Neural cell (in vitro differentiated cells): ENCODE measurements at regions not wholly inside any gene's neighbourhood (a gene's known extent, or its start where the extent isn't known, plus 50 kb on each side); places are given as distances from the start of the nearest gene placed in this dataset.

ENCODE experiments used
- H2AFZ ChIP-seq: fragments of 200-600, 300-800 bp; sonication (generic), shearing (Covaris generic); 2 replicates; pipeline ENCODE4 v1.6.0; 2014; ENCODE audit warnings: low read depth, mild to moderate bottlenecking, antibody characterized with exemption, low read length, moderate library complexity
- H3F3A ChIP-seq: fragments of 200-600 bp; shearing (Covaris generic); 2 replicates; pipeline ENCODE4 v1.6.1; 2016; ENCODE audit warnings: mild to moderate bottlenecking, moderate library complexity, mixed read lengths, antibody characterized with exemption, low read length; ENCODE audit not compliant: insufficient read depth, poor library complexity, severe bottlenecking
- H3K27ac ChIP-seq: fragments of 200-600, 300-800 bp; sonication (generic), shearing (Covaris generic); 2 replicates; pipeline ENCODE4 v1.5.1; 2014; ENCODE audit warnings: mild to moderate bottlenecking, low read length, moderate library complexity
- H3K27me3 ChIP-seq: fragments of 300-800, 200-600 bp; sonication (generic), shearing (Covaris generic); 2 replicates; pipeline ENCODE4 v1.6.0; 2014; ENCODE audit warnings: mild to moderate bottlenecking, low read depth, low read length, moderate library complexity; ENCODE audit not compliant: insufficient read depth
- H3K36me3 ChIP-seq: fragments of 300-800, 200-600 bp; sonication (generic), shearing (Covaris generic); 2 replicates; pipeline ENCODE4 v1.5.1; 2014; ENCODE audit warnings: mild to moderate bottlenecking, antibody characterized with exemption, low read length, moderate library complexity; ENCODE audit not compliant: insufficient read depth
- H3K4me2 ChIP-seq: fragments of 300-800, 200-600 bp; sonication (generic), shearing (Covaris generic); 2 replicates; pipeline ENCODE4 v1.6.0; 2014; ENCODE audit warnings: mild to moderate bottlenecking, low read length
- H3K4me3 ChIP-seq: fragments of 300-800, 200-600 bp; sonication (generic), shearing (Covaris generic); 2 replicates; pipeline ENCODE4 v1.5.1; 2014; ENCODE audit warnings: mild to moderate bottlenecking, low read length, moderate library complexity
- H3K79me2 ChIP-seq: fragments of 200-600 bp; shearing (Covaris generic); replicated peaks from 2 replicates; pipeline ENCODE4 v1.6.0; 2014; ENCODE audit warnings: mild to moderate bottlenecking, low read length, moderate library complexity; ENCODE audit not compliant: insufficient read depth
- H3K9ac ChIP-seq: fragments of 300-800, 200-600 bp; sonication (generic), shearing (Covaris generic); 2 replicates; pipeline ENCODE4 v1.6.1; 2016; ENCODE audit warnings: mild to moderate bottlenecking, low read length, mixed read lengths
- H3K9me2 ChIP-seq: fragments of 200-600 bp; shearing (Covaris generic); 2 replicates; pipeline ENCODE4 v1.6.1; 2016; ENCODE audit warnings: mild to moderate bottlenecking, low read length, mixed read lengths; ENCODE audit not compliant: insufficient read depth
- H3K9me3 ChIP-seq: fragments of 200-600, 300-800 bp; sonication (generic), shearing (Covaris generic); 2 replicates; pipeline ENCODE4 v1.6.1; 2016; ENCODE audit warnings: mild to moderate bottlenecking, mixed run types, low read length, moderate library complexity, mixed read lengths
- H4K20me1 ChIP-seq: fragments of 200-600 bp; shearing (Covaris generic); 2 replicates; pipeline ENCODE4 v1.6.1; 2016; ENCODE audit warnings: mild to moderate bottlenecking, mixed run types; ENCODE audit not compliant: insufficient read depth
- EP300 ChIP-seq: fragments of 450-650 bp; conservative IDR thresholded peaks from 2 replicates; pipeline ENCODE4 v1.6.1; 2014; ENCODE audit warnings: antibody characterized with exemption, mild to moderate bottlenecking, moderate library complexity; ENCODE audit not compliant: poor library complexity, severe bottlenecking
- EZH2 ChIP-seq: fragments of 200-600, 300-800 bp; shearing (Covaris generic), sonication (generic); IDR thresholded peaks from 2 replicates; pipeline ENCODE4 v1.6.1; 2014; ENCODE audit warnings: antibody characterized with exemption, low read length, borderline replicate concordance, mild to moderate bottlenecking; ENCODE audit not compliant: insufficient read depth, poor library complexity, severe bottlenecking
- MXI1 ChIP-seq: fragments of 450-650 bp; conservative IDR thresholded peaks from 2 replicates; pipeline ENCODE4 v1.6.1; 2014; ENCODE audit warnings: antibody characterized with exemption, mild to moderate bottlenecking; ENCODE audit not compliant: poor library complexity, severe bottlenecking
- POLR2AphosphoS5 ChIP-seq: IDR thresholded peaks from 2 replicates; pipeline ENCODE4 v1.6.1; 2012
- RAD21 ChIP-seq: fragments of 450-650 bp; conservative IDR thresholded peaks from 2 replicates; pipeline ENCODE4 v1.6.1; 2014; ENCODE audit warnings: antibody characterized with exemption, mild to moderate bottlenecking, moderate library complexity
- SMC3 ChIP-seq: fragments of 450-650 bp; conservative IDR thresholded peaks from 2 replicates; pipeline ENCODE4 v1.6.1; 2014; ENCODE audit warnings: antibody characterized with exemption, mild to moderate bottlenecking, moderate library complexity; ENCODE audit not compliant: poor library complexity
- TAF1 ChIP-seq: IDR thresholded peaks from 2 replicates; pipeline ENCODE4 v1.6.1; 2012; ENCODE audit warnings: low read depth
- TF ChIP-seq, protein P1 (sequence below): IDR thresholded peaks from 2 replicates; pipeline ENCODE4 v1.6.1; 2012; ENCODE audit warnings: borderline replicate concordance
- TF ChIP-seq, protein P2 (sequence below): fragments of 450-650 bp; IDR thresholded peaks from 2 replicates; pipeline ENCODE4 v1.5.1; 2014; ENCODE audit warnings: antibody characterized with exemption, mild to moderate bottlenecking, moderate library complexity; ENCODE audit not compliant: poor library complexity, severe bottlenecking

- Histone ChIP-seq H3F3A (no peaks in the 10 kb centered on the region), H4K20me1 (no peaks in the 10 kb centered on the region), H3K4me3 (no peak overlapping the region), H2AFZ (no peak overlapping the region), H3K4me2 (no peak overlapping the region), H3K36me3 (no peaks in the 10 kb centered on the region), H3K79me2 (no peaks in the 10 kb centered on the region), H3K9ac (no peak overlapping the region), H3K27me3 (no peaks in the 10 kb centered on the region), H3K9me2 (no peaks in the 10 kb centered on the region), H3K9me3 (no peaks in the 10 kb centered on the region), H3K27ac (no peak overlapping the region)
- TF ChIP-seq TAF1 (no peak), RAD21 (no peak), POLR2AphosphoS5 (no peak), MXI1 (no peak), EP300 (no peak), EZH2 (no peak), SMC3 (no peak)
- TF ChIP-seq, protein P1, sequence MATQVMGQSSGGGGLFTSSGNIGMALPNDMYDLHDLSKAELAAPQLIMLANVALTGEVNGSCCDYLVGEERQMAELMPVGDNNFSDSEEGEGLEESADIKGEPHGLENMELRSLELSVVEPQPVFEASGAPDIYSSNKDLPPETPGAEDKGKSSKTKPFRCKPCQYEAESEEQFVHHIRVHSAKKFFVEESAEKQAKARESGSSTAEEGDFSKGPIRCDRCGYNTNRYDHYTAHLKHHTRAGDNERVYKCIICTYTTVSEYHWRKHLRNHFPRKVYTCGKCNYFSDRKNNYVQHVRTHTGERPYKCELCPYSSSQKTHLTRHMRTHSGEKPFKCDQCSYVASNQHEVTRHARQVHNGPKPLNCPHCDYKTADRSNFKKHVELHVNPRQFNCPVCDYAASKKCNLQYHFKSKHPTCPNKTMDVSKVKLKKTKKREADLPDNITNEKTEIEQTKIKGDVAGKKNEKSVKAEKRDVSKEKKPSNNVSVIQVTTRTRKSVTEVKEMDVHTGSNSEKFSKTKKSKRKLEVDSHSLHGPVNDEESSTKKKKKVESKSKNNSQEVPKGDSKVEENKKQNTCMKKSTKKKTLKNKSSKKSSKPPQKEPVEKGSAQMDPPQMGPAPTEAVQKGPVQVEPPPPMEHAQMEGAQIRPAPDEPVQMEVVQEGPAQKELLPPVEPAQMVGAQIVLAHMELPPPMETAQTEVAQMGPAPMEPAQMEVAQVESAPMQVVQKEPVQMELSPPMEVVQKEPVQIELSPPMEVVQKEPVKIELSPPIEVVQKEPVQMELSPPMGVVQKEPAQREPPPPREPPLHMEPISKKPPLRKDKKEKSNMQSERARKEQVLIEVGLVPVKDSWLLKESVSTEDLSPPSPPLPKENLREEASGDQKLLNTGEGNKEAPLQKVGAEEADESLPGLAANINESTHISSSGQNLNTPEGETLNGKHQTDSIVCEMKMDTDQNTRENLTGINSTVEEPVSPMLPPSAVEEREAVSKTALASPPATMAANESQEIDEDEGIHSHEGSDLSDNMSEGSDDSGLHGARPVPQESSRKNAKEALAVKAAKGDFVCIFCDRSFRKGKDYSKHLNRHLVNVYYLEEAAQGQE: no peak
- TF ChIP-seq, protein P2, sequence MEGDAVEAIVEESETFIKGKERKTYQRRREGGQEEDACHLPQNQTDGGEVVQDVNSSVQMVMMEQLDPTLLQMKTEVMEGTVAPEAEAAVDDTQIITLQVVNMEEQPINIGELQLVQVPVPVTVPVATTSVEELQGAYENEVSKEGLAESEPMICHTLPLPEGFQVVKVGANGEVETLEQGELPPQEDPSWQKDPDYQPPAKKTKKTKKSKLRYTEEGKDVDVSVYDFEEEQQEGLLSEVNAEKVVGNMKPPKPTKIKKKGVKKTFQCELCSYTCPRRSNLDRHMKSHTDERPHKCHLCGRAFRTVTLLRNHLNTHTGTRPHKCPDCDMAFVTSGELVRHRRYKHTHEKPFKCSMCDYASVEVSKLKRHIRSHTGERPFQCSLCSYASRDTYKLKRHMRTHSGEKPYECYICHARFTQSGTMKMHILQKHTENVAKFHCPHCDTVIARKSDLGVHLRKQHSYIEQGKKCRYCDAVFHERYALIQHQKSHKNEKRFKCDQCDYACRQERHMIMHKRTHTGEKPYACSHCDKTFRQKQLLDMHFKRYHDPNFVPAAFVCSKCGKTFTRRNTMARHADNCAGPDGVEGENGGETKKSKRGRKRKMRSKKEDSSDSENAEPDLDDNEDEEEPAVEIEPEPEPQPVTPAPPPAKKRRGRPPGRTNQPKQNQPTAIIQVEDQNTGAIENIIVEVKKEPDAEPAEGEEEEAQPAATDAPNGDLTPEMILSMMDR: no peak
Observed at GRCh38 chr11:56911312-56911711, 77.4 kb upstream of the OR5AK2 start.

GRCh38 chr11:56910785-56911184, 77.9 kb upstream of the OR5AK2 start:
- no peak for TF ChIP-seq SMC3
- TF ChIP-seq, protein P2: no peak
- TF ChIP-seq TAF1: no peak
- no peak for TF ChIP-seq EP300
- no peak for TF ChIP-seq EZH2
- TF ChIP-seq, protein P1: no peak
- no peak for TF ChIP-seq RAD21
- TF ChIP-seq MXI1: no peak
- no peak for TF ChIP-seq POLR2AphosphoS5
- no peaks in the 10 kb centered on the region for H3K36me3 ChIP-seq
- no peaks in the 10 kb centered on the region for H3K79me2 ChIP-seq
- H3F3A ChIP-seq: no peaks in the 10 kb centered on the region
- H3K9me2 ChIP-seq: no peaks in the 10 kb centered on the region
- no peaks in the 10 kb centered on the region for H3K9me3 ChIP-seq
- no peaks in the 10 kb centered on the region for H4K20me1 ChIP-seq
- no peak overlapping the region for H2AFZ ChIP-seq
- H3K9ac ChIP-seq: no peak overlapping the region
- H3K4me3 ChIP-seq: no peak overlapping the region
- H3K27me3 ChIP-seq: no peaks in the 10 kb centered on the region
- H3K4me2 ChIP-seq: no peak overlapping the region
- H3K27ac ChIP-seq: no peak overlapping the region
